ENCODE measurements at regions not wholly inside any gene's neighbourhood (a gene's known extent, or its start where the extent isn't known, plus 50 kb on each side); places are given as distances from the start of the nearest gene placed in this dataset.
"Not testable (repeated sequence)": the region's sequence is repeated elsewhere in the genome, so short reads cannot be mapped to it uniquely, and the experiment has no call there.

DNA sequence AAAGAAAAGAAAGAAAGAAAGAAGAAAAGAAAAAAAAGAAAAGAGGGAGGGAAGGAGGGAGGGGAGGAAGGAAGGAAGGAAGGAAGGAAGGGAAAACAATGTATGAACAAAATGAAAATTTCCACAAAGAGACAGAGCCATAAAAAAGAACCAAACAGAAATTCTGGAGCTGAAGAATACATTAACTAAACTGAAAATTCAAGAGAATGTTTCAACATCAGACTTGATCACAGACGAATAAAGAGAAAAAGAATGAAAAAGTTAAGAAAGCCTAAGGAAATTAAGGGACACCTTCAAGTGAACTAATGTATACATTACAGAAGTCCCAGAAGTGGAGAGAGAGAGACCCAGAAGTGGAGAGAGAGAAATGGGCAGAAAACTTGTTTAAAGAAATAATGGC is 60.9 kb upstream of the RAB6C start:
- no peak for ATAC-seq
- DNase-seq = no peak
- TF ChIP-seq, protein P1, sequence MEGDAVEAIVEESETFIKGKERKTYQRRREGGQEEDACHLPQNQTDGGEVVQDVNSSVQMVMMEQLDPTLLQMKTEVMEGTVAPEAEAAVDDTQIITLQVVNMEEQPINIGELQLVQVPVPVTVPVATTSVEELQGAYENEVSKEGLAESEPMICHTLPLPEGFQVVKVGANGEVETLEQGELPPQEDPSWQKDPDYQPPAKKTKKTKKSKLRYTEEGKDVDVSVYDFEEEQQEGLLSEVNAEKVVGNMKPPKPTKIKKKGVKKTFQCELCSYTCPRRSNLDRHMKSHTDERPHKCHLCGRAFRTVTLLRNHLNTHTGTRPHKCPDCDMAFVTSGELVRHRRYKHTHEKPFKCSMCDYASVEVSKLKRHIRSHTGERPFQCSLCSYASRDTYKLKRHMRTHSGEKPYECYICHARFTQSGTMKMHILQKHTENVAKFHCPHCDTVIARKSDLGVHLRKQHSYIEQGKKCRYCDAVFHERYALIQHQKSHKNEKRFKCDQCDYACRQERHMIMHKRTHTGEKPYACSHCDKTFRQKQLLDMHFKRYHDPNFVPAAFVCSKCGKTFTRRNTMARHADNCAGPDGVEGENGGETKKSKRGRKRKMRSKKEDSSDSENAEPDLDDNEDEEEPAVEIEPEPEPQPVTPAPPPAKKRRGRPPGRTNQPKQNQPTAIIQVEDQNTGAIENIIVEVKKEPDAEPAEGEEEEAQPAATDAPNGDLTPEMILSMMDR (IDR thresholded peaks at IDR 0.05) = no peak
- TF ChIP-seq POLR2A (IDR thresholded peaks at IDR 0.05) = no peak
- H3K4me3 ChIP-seq = no peak overlapping the region
- H3K9me3 ChIP-seq = no peaks in the 10 kb centered on the region
- no peaks in the 10 kb centered on the region for H3K36me3 ChIP-seq
- H3K4me1 ChIP-seq = peaks cover 0 to 6% (median 0%) of the 10 kb centered on the region in 4 donors
- 100% methylated on average over 1 of the region's 1 CpG for WGBS (ENCODE audit: insufficient coverage, low coverage, low lambda C conversion rate, missing lambda C conversion rate)
- intact Hi-C loops (cut with DNase I) = no loop called here
- no peak overlapping the region for H3K27ac ChIP-seq
- no peaks in the 10 kb centered on the region for H3K27me3 ChIP-seq

DNA sequence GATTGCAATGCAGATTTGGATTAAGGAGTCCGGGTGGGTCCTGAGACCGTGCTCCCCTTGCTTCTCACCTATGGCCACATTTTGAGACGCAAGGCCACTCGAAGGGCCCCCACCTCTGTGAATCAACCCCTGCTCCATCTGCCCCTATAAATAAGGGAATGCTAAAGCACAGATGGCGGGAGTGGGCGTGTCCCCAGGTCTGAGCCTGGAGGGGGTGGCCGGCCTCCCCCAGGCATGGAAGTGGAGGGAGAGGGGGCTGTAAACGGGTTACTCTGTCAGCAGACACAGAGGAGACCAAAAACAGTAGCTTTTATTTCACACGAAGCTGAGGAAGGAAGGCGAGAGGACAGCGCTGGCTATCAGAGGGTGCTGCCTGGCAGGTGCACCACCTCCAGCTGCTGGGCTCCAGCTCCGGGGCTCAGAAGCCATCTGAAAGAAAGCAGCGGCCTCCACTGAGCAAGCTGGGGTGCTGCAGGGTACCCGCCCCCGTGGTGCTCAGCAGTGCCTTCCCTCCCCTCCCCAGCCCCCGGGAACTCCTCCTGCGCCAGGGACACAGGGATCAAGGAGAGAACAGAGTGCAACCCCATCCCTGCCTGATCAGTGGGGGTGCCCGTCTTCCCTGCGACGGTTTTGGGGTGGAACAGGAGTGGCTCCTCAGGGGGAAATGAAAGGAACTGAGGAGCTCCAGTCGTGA is 56.7 kb upstream of the RAB6C start:
- H3K36me3 ChIP-seq = no peaks in the 10 kb centered on the region
- H3K27ac ChIP-seq = no peak overlapping the region
- intact Hi-C loops (cut with DNase I) = no loop called here
- H3K27me3 ChIP-seq = no peaks in the 10 kb centered on the region
- no peak for TF ChIP-seq POLR2A (IDR thresholded peaks at IDR 0.05)
- TF ChIP-seq, protein P1 (IDR thresholded peaks at IDR 0.05) = no peak
- DNase-seq = peak in 1 of 3 donors; percentile 33
- H3K4me3 ChIP-seq = no peak overlapping the region
- H3K4me1 ChIP-seq = peaks cover 0 to 7% (median 0%) of the 10 kb centered on the region in 4 donors
- peak in 2 of 4 donors; percentile 8 to 19 for ATAC-seq
- WGBS (ENCODE audit: insufficient coverage, low coverage, low lambda C conversion rate, missing lambda C conversion rate) = 21% methylated on average over 16 of the region's 21 CpGs
- H3K9me3 ChIP-seq = no peaks in the 10 kb centered on the region

DNA sequence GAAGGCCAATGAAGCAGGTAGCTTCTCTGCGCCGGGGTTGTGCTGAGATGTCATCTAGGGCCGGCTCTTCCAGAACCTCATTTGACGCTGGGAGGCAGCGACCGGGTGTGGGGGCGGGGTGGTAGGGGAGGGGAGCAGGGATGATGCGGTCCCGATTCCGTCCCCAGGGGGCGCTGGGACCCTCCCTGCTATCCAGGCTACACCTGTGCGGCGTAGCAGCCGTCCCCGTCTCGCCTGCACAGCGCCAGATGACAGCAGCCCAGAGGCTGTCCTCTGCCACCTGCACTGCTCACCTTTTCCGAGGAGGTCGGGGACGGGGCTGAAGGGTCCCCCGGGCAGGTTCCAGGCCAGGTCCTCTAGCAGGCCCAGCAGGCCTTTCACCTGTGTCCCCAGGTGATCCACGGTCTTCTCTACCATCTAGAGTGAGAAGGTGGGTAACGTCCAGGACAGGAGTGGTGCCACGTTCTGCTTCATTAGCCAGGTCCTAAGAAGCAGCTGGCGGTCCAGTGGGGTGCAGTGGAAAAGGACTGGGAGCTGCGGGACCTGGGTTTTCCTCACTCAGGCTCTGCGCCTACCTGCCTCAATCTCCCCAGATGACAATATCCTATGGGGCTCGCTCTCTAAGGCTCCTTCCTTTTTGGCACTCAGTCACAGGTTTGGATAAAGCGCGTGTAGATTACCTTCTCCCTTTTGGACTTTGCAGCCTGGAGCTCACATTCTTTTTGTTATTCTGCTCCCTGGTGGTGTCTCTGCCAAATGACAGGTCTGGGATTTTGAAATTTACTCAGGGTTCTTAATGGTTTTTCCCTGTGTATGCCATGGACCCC is 56.0 kb upstream of the RAB6C start:
- DNase-seq (peak in 1 of 3 donors; percentile 41), ATAC-seq (peak; percentile 88 to 95 (median 91))
- H3K27me3 ChIP-seq = no peaks in the 10 kb centered on the region
- 0% methylated on average over 10 of the region's 30 CpGs for WGBS (ENCODE audit: insufficient coverage, low coverage, low lambda C conversion rate, missing lambda C conversion rate)
- intact Hi-C loops (cut with DNase I) = no loop called here
- H3K4me3 ChIP-seq = no peak overlapping the region
- H3K36me3 ChIP-seq = no peaks in the 10 kb centered on the region
- no peak overlapping the region for H3K27ac ChIP-seq
- H3K4me1 ChIP-seq = peaks cover 0 to 7% (median 0%) of the 10 kb centered on the region in 4 donors
- TF ChIP-seq, protein P1 (IDR thresholded peaks at IDR 0.05) = peak; percentile 38 to 57 (median 50)
- no peak for TF ChIP-seq POLR2A (IDR thresholded peaks at IDR 0.05)
- H3K9me3 ChIP-seq = no peaks in the 10 kb centered on the region

DNA sequence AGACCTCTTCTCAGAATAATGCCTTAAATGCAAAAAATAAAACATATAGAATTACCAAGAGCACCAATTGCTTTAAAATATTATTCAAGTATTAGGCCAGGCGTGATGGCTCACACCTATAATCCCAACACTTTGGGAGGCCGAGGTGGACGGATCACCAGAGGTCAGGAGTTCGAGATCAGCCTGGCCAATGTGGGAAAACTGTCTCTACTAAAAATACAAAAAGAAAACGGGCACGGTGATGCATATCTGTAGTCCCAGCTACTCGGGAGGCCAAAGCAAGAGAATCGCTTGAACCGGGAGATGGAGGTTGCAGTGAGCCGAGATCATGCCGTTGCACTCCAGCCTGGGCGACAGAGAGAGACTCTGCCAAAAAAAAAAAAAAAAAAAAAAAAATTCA is 55.4 kb upstream of the RAB6C start:
- H3K4me1 ChIP-seq; H3K4me3 ChIP-seq; intact Hi-C loops (cut with DNase I); H3K36me3 ChIP-seq; H3K27me3 ChIP-seq; ATAC-seq; H3K9me3 ChIP-seq; H3K27ac ChIP-seq: not testable (repeated sequence)
- peak in 1 of 3 donors; percentile 16 for DNase-seq
- WGBS (ENCODE audit: insufficient coverage, low coverage, low lambda C conversion rate, missing lambda C conversion rate) = 58% methylated on average over 12 of the region's 12 CpGs

DNA sequence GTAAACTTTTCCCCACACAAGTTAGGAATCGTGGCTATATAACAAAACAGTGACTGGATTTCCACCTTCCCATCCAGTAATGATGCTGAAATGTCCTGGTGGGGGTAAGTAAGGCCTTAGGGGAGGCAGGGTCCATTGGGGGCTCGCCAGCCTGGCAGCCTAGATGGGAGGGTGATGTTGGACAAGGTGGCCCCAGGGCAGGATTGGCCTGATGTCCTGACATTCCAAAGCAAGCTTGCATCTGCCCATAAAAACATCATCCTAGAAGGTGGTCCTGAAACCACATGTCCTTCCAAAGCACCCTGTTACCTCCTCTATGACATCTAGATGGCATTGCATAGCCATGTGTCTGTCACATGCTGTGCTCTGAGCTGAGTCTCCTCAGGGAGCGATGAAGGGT is 54.1 kb upstream of the RAB6C start:
- Histone ChIP-seq H3K4me3 (no peak overlapping the region), H3K36me3 (no peaks in the 10 kb centered on the region), H3K9me3 (no peaks in the 10 kb centered on the region), H3K27me3 (no peaks in the 10 kb centered on the region), H3K4me1 (peaks cover 0 to 7% (median 0%) of the 10 kb centered on the region in 4 donors), H3K27ac (no peak overlapping the region)
- ATAC-seq (no peak), DNase-seq (no peak)
- 29% methylated on average over 2 of the region's 3 CpGs for WGBS (ENCODE audit: insufficient coverage, low coverage, low lambda C conversion rate, missing lambda C conversion rate)
- TF ChIP-seq, protein P1 (IDR thresholded peaks at IDR 0.05) = no peak
- TF ChIP-seq POLR2A (IDR thresholded peaks at IDR 0.05) = no peak
- intact Hi-C loops (cut with DNase I) = no loop called here

Data from right lobe of liver (tissue), 6 donors.